Esophagus muscularis mucosa (tissue), 4 donors: ENCODE measurements at regions not wholly inside any gene's neighbourhood (a gene's known extent, or its start where the extent isn't known, plus 50 kb on each side); places are given as distances from the start of the nearest gene placed in this dataset.

Experiments used
- DNase-seq: peaks from one replicate; pipeline ENCODE4 v3.0.0-alpha.2; 2017; ENCODE audit errors: extremely low spot score
- H3K27ac ChIP-seq, 4 donors: fragments of 200-600 bp; sonication (generic); replicated peaks in 1 of 4; 1 replicate in 3 of 4; 2 replicates in 1 of 4; pipeline ENCODE4 v1.5.1; 2016 to 2019; ENCODE audit warnings: mild to moderate bottlenecking in 1 of 4
- H3K27me3 ChIP-seq, 4 donors: fragments of 200-600 bp; sonication (generic); one replicate each; pipeline versions ENCODE4 v1.5.1 to v1.6.0; 2016 to 2019
- H3K36me3 ChIP-seq, 4 donors: fragments of 200-600 bp; sonication (generic); one replicate each; pipeline ENCODE4 v1.5.1; 2016 to 2019
- H3K4me1 ChIP-seq, 4 donors: fragments of 200-600 bp; sonication (generic); one replicate each; pipeline ENCODE4 v1.5.1; 2016 to 2019
- H3K4me3 ChIP-seq, 4 donors: fragments of 200-600 bp; sonication (generic); 1 replicate in 2 of 4; 2 replicates in 2 of 4; pipeline ENCODE4 v1.5.1; 2016 to 2019; ENCODE audit warnings: mild to moderate bottlenecking in 4 of 4, moderate library complexity in 1 of 4
- H3K9me3 ChIP-seq, 4 donors: fragments of 200-600 bp; sonication (generic); 1 replicate in 3 of 4; 2 replicates in 1 of 4; pipeline ENCODE4 v1.5.1; 2016 to 2019
- EP300 ChIP-seq: sonication (generic); formaldehyde crosslinking; IDR thresholded peaks from one replicate; pipeline ENCODE4 v1.6.1; 2017; ENCODE audit warnings: antibody characterized with exemption
- POLR2A ChIP-seq: fragments of 450-650 bp; IDR thresholded peaks from one replicate; pipeline ENCODE4 v1.6.1; 2017; ENCODE audit warnings: antibody characterized with exemption, moderate library complexity, mild to moderate bottlenecking, low read depth
- POLR2AphosphoS5 ChIP-seq, 2 donors: sonication (generic); formaldehyde crosslinking; IDR thresholded peaks; one replicate each; pipeline ENCODE4 v1.6.1; 2017; ENCODE audit warnings: antibody characterized with exemption in 2 of 2
- WGBS: methylation state at CpG from one replicate; pipeline ENCODE4 v1.1.5; 2018; 5-methylcytosine and 5-hydroxymethylcytosine counted together
- intact Hi-C: fragments of 100-400 bp; cut with DNase I; formaldehyde crosslinking; loops from one replicate; pipeline ENCODE4 v1.15.1; 2023
- TF ChIP-seq, protein P1 (sequence below), 3 experiments: fragments of 200-600 bp in 2 of 3; fragments of 450-650 bp in 1 of 3; sonication (generic) in 2 of 3; IDR thresholded peaks; one replicate each; pipeline ENCODE4 v1.5.1; 2017 to 2019; ENCODE audit warnings: antibody characterized with exemption in 3 of 3, mild to moderate bottlenecking in 2 of 3, moderate library complexity in 1 of 3

- Histone ChIP-seq H3K4me1 (no peaks in the 10 kb centered on the region), H3K36me3 (no peaks in the 10 kb centered on the region), H3K27ac (no peak overlapping the region), H3K4me3 (no peak overlapping the region), H3K27me3 (no peaks in the 10 kb centered on the region), H3K9me3 (peaks cover 0 to 6% (median 1%) of the 10 kb centered on the region in 4 donors)
- intact Hi-C loops: no loop called here
- WGBS: 89% methylated on average over 1 of the region's 1 CpG
- no peak for TF ChIP-seq EP300
- TF ChIP-seq POLR2A: no peak
- TF ChIP-seq POLR2AphosphoS5 (IDR thresholded peaks at IDR 0.05): no peak
- TF ChIP-seq, protein P1, sequence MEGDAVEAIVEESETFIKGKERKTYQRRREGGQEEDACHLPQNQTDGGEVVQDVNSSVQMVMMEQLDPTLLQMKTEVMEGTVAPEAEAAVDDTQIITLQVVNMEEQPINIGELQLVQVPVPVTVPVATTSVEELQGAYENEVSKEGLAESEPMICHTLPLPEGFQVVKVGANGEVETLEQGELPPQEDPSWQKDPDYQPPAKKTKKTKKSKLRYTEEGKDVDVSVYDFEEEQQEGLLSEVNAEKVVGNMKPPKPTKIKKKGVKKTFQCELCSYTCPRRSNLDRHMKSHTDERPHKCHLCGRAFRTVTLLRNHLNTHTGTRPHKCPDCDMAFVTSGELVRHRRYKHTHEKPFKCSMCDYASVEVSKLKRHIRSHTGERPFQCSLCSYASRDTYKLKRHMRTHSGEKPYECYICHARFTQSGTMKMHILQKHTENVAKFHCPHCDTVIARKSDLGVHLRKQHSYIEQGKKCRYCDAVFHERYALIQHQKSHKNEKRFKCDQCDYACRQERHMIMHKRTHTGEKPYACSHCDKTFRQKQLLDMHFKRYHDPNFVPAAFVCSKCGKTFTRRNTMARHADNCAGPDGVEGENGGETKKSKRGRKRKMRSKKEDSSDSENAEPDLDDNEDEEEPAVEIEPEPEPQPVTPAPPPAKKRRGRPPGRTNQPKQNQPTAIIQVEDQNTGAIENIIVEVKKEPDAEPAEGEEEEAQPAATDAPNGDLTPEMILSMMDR (IDR thresholded peaks at IDR 0.05): no peak
- no peak for DNase-seq
Observed at GRCh38 chr16:79363035-79363434, 237.5 kb downstream of the MAF start.

DNA sequence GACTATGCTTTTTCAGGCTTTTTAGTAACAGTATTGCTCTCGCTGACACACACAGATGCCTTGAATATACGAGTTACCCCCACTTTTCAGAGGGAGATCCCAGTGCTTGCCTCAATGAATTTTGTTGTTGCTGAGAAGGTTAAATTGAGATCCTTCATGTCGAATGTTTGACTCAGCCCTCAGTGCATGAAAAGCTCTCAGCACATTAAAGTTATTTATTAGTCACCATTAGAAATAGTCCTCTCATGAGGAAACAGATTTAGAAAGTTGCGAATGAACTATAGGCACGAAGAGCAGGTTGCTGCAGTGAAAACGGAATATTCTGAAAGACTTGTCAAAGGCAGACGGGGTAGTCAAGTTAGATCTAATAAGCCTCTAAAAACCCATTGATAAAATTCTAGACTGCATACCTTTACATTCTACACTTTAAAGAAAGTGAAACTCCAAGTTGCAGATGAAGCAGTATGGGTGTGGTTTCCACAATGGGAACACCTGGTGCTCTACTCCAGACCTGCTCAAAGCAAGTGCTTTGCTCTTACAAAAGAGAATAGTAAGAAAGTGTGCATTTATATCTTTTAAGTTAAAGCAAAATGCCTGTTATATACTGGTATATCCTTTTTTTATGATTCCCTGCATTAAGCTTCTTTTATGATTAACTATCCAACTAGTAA lies 238.1 kb downstream of the MAF start:
- Histone ChIP-seq H3K27ac (no peak overlapping the region), H3K9me3 (peaks cover 0 to 6% (median 1%) of the 10 kb centered on the region in 4 donors), H3K27me3 (no peaks in the 10 kb centered on the region), H3K36me3 (no peaks in the 10 kb centered on the region), H3K4me1 (no peaks in the 10 kb centered on the region), H3K4me3 (no peak overlapping the region)
- intact Hi-C loops: no loop called here
- WGBS: 89% methylated on average over 7 of the region's 7 CpGs
- no peak for DNase-seq
- TF ChIP-seq, protein P1 (IDR thresholded peaks at IDR 0.05): no peak
- no peak for TF ChIP-seq EP300
- TF ChIP-seq POLR2AphosphoS5 (IDR thresholded peaks at IDR 0.05): no peak

- Histone ChIP-seq H3K27ac (no peak overlapping the region), H3K4me3 (no peak overlapping the region), H3K27me3 (no peaks in the 10 kb centered on the region), H3K4me1 (no peaks in the 10 kb centered on the region), H3K36me3 (no peaks in the 10 kb centered on the region), H3K9me3 (peaks cover 0 to 3% (median 0%) of the 10 kb centered on the region in 4 donors)
- TF ChIP-seq POLR2AphosphoS5 (IDR thresholded peaks at IDR 0.05): no peak
- TF ChIP-seq, protein P1 (IDR thresholded peaks at IDR 0.05): no peak
- TF ChIP-seq POLR2A: no peak
- TF ChIP-seq EP300: no peak
- intact Hi-C loops: no loop called here
- no peak for DNase-seq
- 90% methylated on average over 6 of the region's 6 CpGs for WGBS
Observed at GRCh38 chr16:79361132-79361751, 239.3 kb downstream of the MAF start.

- WGBS: 82% methylated on average over 2 of the region's 2 CpGs
- Histone ChIP-seq H3K27me3 (no peaks in the 10 kb centered on the region), H3K4me3 (no peak overlapping the region), H3K36me3 (no peaks in the 10 kb centered on the region), H3K27ac (no peak overlapping the region), H3K9me3 (peaks cover 0 to 3% (median 0%) of the 10 kb centered on the region in 4 donors), H3K4me1 (no peaks in the 10 kb centered on the region)
- TF ChIP-seq POLR2AphosphoS5 (IDR thresholded peaks at IDR 0.05): no peak
- TF ChIP-seq EP300: no peak
- TF ChIP-seq POLR2A: no peak
- TF ChIP-seq, protein P1 (IDR thresholded peaks at IDR 0.05): no peak
- intact Hi-C loops: no loop called here
- no peak for DNase-seq
Observed at GRCh38 chr16:79360267-79360666, 240.3 kb downstream of the MAF start.
